ENCODE measurements at regions not wholly inside any gene's neighbourhood (a gene's known extent, or its start where the extent isn't known, plus 50 kb on each side); places are given as distances from the start of the nearest gene placed in this dataset.

- no peak overlapping the region for H2BK12ac ChIP-seq (ENCODE audit: low read length)
- H3K27ac ChIP-seq (replicated peaks; ENCODE audit: low read length), result no peak overlapping the region
- no peak overlapping the region for H2BK120ac ChIP-seq (ENCODE audit: low read depth, low read length)
- no peak overlapping the region for H3K14ac ChIP-seq (ENCODE audit: low read length)
- DNase-seq (ENCODE audit: low spot score), result no peak
- no peak overlapping the region for H2AFZ ChIP-seq (ENCODE audit: low read length)
- H3K23ac ChIP-seq (ENCODE audit: low read depth, low read length, poor library complexity), result no peak overlapping the region
- H4K8ac ChIP-seq (ENCODE audit: low read depth, low read length), result no peak overlapping the region
- no peak overlapping the region for H2AK5ac ChIP-seq (ENCODE audit: low read depth, low read length)
- no peak overlapping the region for H4K91ac ChIP-seq (ENCODE audit: low read depth, low read length, poor library complexity)
- no peak overlapping the region for H3K9ac ChIP-seq (ENCODE audit: low read depth, low read length, poor library complexity)
- no peaks in the 10 kb centered on the region for H3K79me1 ChIP-seq (ENCODE audit: low read depth, low read length)
- H3K18ac ChIP-seq (ENCODE audit: low read length), result no peak overlapping the region
- peaks cover 7% of the 10 kb centered on the region in 2 donors for H3K4me1 ChIP-seq (ENCODE audit: control insufficient read depth in 2 of 2, insufficient read depth in 1 of 2, low read depth in 1 of 2, low read length in 2 of 2)
- no peaks in the 10 kb centered on the region for H3K36me3 ChIP-seq (replicated peaks in 1 of 2; ENCODE audit: control insufficient read depth in 2 of 2, insufficient read depth in 2 of 2, low read length in 2 of 2)
- no peak overlapping the region for H2BK5ac ChIP-seq (ENCODE audit: low read length)
- no peak overlapping the region for H3K4me2 ChIP-seq (ENCODE audit: insufficient read depth, low read length, poor library complexity, severe bottlenecking)
- no peak overlapping the region for H3K4ac ChIP-seq (ENCODE audit: low read length)
- H3K9me3 ChIP-seq (replicated peaks in 1 of 2; ENCODE audit: control insufficient read depth in 2 of 2, insufficient read depth in 1 of 2, low read depth in 1 of 2, low read length in 2 of 2), result no peaks in the 10 kb centered on the region
- H3K27me3 ChIP-seq (ENCODE audit: control insufficient read depth in 3 of 3, insufficient read depth in 3 of 3, low read depth in 1 of 3, low read length in 3 of 3), result no peaks in the 10 kb centered on the region
- no peak overlapping the region for H2BK15ac ChIP-seq (ENCODE audit: low read length)
- no CpG with 5 or more reads among the region's 2 CpGs for WGBS, 2 donors (ENCODE audit: extremely low coverage in 2 of 2, insufficient read length in 2 of 2, insufficient replicate concordance in 1 of 2)
- no peak overlapping the region for H3K4me3 ChIP-seq (ENCODE audit: low read length in 2 of 2)
Observed at GRCh38 chr2:217475101-217475500, 527.7 kb downstream of the TNS1 start.

- no peak overlapping the region for H3K4me2 ChIP-seq (ENCODE audit: insufficient read depth, low read length, poor library complexity, severe bottlenecking)
- no CpG with 5 or more reads among the region's 1 CpG for WGBS, 2 donors (ENCODE audit: extremely low coverage in 2 of 2, insufficient read length in 2 of 2, insufficient replicate concordance in 1 of 2)
- no peak overlapping the region for H3K9ac ChIP-seq (ENCODE audit: low read depth, low read length, poor library complexity)
- no peaks in the 10 kb centered on the region for H3K27me3 ChIP-seq (ENCODE audit: control insufficient read depth in 3 of 3, insufficient read depth in 3 of 3, low read depth in 1 of 3, low read length in 3 of 3)
- H3K4me3 ChIP-seq (ENCODE audit: low read length in 2 of 2), result no peak overlapping the region
- H3K4me1 ChIP-seq (ENCODE audit: control insufficient read depth in 2 of 2, insufficient read depth in 1 of 2, low read depth in 1 of 2, low read length in 2 of 2), result peaks cover 0 to 3% of the 10 kb centered on the region in 2 donors
- no peak overlapping the region for H2BK120ac ChIP-seq (ENCODE audit: low read depth, low read length)
- no peak overlapping the region for H3K18ac ChIP-seq (ENCODE audit: low read length)
- no peak overlapping the region for H2BK5ac ChIP-seq (ENCODE audit: low read length)
- no peaks in the 10 kb centered on the region for H3K79me1 ChIP-seq (ENCODE audit: low read depth, low read length)
- H3K23ac ChIP-seq (ENCODE audit: low read depth, low read length, poor library complexity), result no peak overlapping the region
- no peak overlapping the region for H4K8ac ChIP-seq (ENCODE audit: low read depth, low read length)
- no peak overlapping the region for H2AK5ac ChIP-seq (ENCODE audit: low read depth, low read length)
- no peak overlapping the region for H2AFZ ChIP-seq (ENCODE audit: low read length)
- no peaks in the 10 kb centered on the region for H3K36me3 ChIP-seq (replicated peaks in 1 of 2; ENCODE audit: control insufficient read depth in 2 of 2, insufficient read depth in 2 of 2, low read length in 2 of 2)
- H2BK15ac ChIP-seq (ENCODE audit: low read length), result no peak overlapping the region
- H3K9me3 ChIP-seq (replicated peaks in 1 of 2; ENCODE audit: control insufficient read depth in 2 of 2, insufficient read depth in 1 of 2, low read depth in 1 of 2, low read length in 2 of 2), result no peaks in the 10 kb centered on the region
- no peak for DNase-seq (ENCODE audit: low spot score)
- no peak overlapping the region for H4K91ac ChIP-seq (ENCODE audit: low read depth, low read length, poor library complexity)
- no peak overlapping the region for H3K27ac ChIP-seq (replicated peaks; ENCODE audit: low read length)
- H2BK12ac ChIP-seq (ENCODE audit: low read length), result no peak overlapping the region
- no peak overlapping the region for H3K4ac ChIP-seq (ENCODE audit: low read length)
- no peak overlapping the region for H3K14ac ChIP-seq (ENCODE audit: low read length)
Observed at GRCh38 chr2:217471319-217471718, 531.5 kb downstream of the TNS1 start.

GRCh38 chr2:217469203-217469810 is 533.5 kb downstream of the TNS1 start:
- Histone ChIP-seq H2AFZ (ENCODE audit: low read length) (no peak overlapping the region), H2BK12ac (ENCODE audit: low read length) (no peak overlapping the region), H3K18ac (ENCODE audit: low read length) (no peak overlapping the region), H3K23ac (ENCODE audit: low read depth, low read length, poor library complexity) (no peak overlapping the region), H2BK5ac (ENCODE audit: low read length) (no peak overlapping the region), H3K4ac (ENCODE audit: low read length) (no peak overlapping the region), H3K14ac (ENCODE audit: low read length) (no peak overlapping the region), H3K9ac (ENCODE audit: low read depth, low read length, poor library complexity) (no peak overlapping the region), H3K79me1 (ENCODE audit: low read depth, low read length) (no peaks in the 10 kb centered on the region), H4K91ac (ENCODE audit: low read depth, low read length, poor library complexity) (no peak overlapping the region), H3K36me3 (replicated peaks in 1 of 2; ENCODE audit: control insufficient read depth in 2 of 2, insufficient read depth in 2 of 2, low read length in 2 of 2) (no peaks in the 10 kb centered on the region), H2BK15ac (ENCODE audit: low read length) (no peak overlapping the region), H3K4me3 (ENCODE audit: low read length in 2 of 2) (no peak overlapping the region), H2BK120ac (ENCODE audit: low read depth, low read length) (no peak overlapping the region), H3K27ac (replicated peaks; ENCODE audit: low read length) (no peak overlapping the region), H3K27me3 (ENCODE audit: control insufficient read depth in 3 of 3, insufficient read depth in 3 of 3, low read depth in 1 of 3, low read length in 3 of 3) (no peaks in the 10 kb centered on the region), H3K4me1 (ENCODE audit: control insufficient read depth in 2 of 2, insufficient read depth in 1 of 2, low read depth in 1 of 2, low read length in 2 of 2) (peaks cover 3% of the 10 kb centered on the region in 2 donors), H4K8ac (ENCODE audit: low read depth, low read length) (no peak overlapping the region), H2AK5ac (ENCODE audit: low read depth, low read length) (no peak overlapping the region), H3K9me3 (replicated peaks in 1 of 2; ENCODE audit: control insufficient read depth in 2 of 2, insufficient read depth in 1 of 2, low read depth in 1 of 2, low read length in 2 of 2) (no peaks in the 10 kb centered on the region), H3K4me2 (ENCODE audit: insufficient read depth, low read length, poor library complexity, severe bottlenecking) (no peak overlapping the region)
- DNase-seq (ENCODE audit: low spot score), result no peak
- no CpG with 5 or more reads among the region's 2 CpGs for WGBS, 2 donors (ENCODE audit: extremely low coverage in 2 of 2, insufficient read length in 2 of 2, insufficient replicate concordance in 1 of 2)

GRCh38 chr2:217468042-217468830 is 534.6 kb downstream of the TNS1 start:
- no peak overlapping the region for H2BK15ac ChIP-seq (ENCODE audit: low read length)
- no CpG with 5 or more reads among the region's 2 CpGs for WGBS, 2 donors (ENCODE audit: extremely low coverage in 2 of 2, insufficient read length in 2 of 2, insufficient replicate concordance in 1 of 2)
- no peak overlapping the region for H2AK5ac ChIP-seq (ENCODE audit: low read depth, low read length)

More at GRCh38 chr2:217468042-217468830, 534.6 kb downstream of the TNS1 start:
- H3K27me3 ChIP-seq (ENCODE audit: control insufficient read depth in 3 of 3, insufficient read depth in 3 of 3, low read depth in 1 of 3, low read length in 3 of 3), result no peaks in the 10 kb centered on the region
- H3K23ac ChIP-seq (ENCODE audit: low read depth, low read length, poor library complexity), result no peak overlapping the region
- DNase-seq (ENCODE audit: low spot score), result no peak
- no peak overlapping the region for H3K9ac ChIP-seq (ENCODE audit: low read depth, low read length, poor library complexity)
- H3K18ac ChIP-seq (ENCODE audit: low read length), result no peak overlapping the region
- peaks cover 3 to 5% of the 10 kb centered on the region in 2 donors for H3K4me1 ChIP-seq (ENCODE audit: control insufficient read depth in 2 of 2, insufficient read depth in 1 of 2, low read depth in 1 of 2, low read length in 2 of 2)
- H4K8ac ChIP-seq (ENCODE audit: low read depth, low read length), result no peak overlapping the region
- no peak overlapping the region for H4K91ac ChIP-seq (ENCODE audit: low read depth, low read length, poor library complexity)
- no peak overlapping the region for H2BK12ac ChIP-seq (ENCODE audit: low read length)
- H2BK120ac ChIP-seq (ENCODE audit: low read depth, low read length), result no peak overlapping the region
- H3K4ac ChIP-seq (ENCODE audit: low read length), result no peak overlapping the region
- no peak overlapping the region for H2AFZ ChIP-seq (ENCODE audit: low read length)
- H3K36me3 ChIP-seq (replicated peaks in 1 of 2; ENCODE audit: control insufficient read depth in 2 of 2, insufficient read depth in 2 of 2, low read length in 2 of 2), result no peaks in the 10 kb centered on the region
- no peaks in the 10 kb centered on the region for H3K79me1 ChIP-seq (ENCODE audit: low read depth, low read length)
- no peak overlapping the region for H3K4me2 ChIP-seq (ENCODE audit: insufficient read depth, low read length, poor library complexity, severe bottlenecking)
- no peak overlapping the region for H3K4me3 ChIP-seq (ENCODE audit: low read length in 2 of 2)
- no peaks in the 10 kb centered on the region for H3K9me3 ChIP-seq (replicated peaks in 1 of 2; ENCODE audit: control insufficient read depth in 2 of 2, insufficient read depth in 1 of 2, low read depth in 1 of 2, low read length in 2 of 2)
- no peak overlapping the region for H3K27ac ChIP-seq (replicated peaks; ENCODE audit: low read length)
- no peak overlapping the region for H3K14ac ChIP-seq (ENCODE audit: low read length)
- H2BK5ac ChIP-seq (ENCODE audit: low read length), result no peak overlapping the region

Data from neuronal stem cell (in vitro differentiated cells).